ENCODE measurements at regions not wholly inside any gene's neighbourhood (a gene's known extent, or its start where the extent isn't known, plus 50 kb on each side); places are given as distances from the start of the nearest gene placed in this dataset.
"Not testable (repeated sequence)": the region's sequence is repeated elsewhere in the genome, so short reads cannot be mapped to it uniquely, and the experiment has no call there.

GRCh38 chr12:31162896-31163560, 89.4 kb downstream of the DDX11 start:
- not testable (repeated sequence) for H3K36me3 Mint-ChIP-seq (ENCODE audit: insufficient read depth in 2 of 2); H3K9me3 Mint-ChIP-seq; H3K4me3 Mint-ChIP-seq; H3K4me1 Mint-ChIP-seq (ENCODE audit: low read depth); H3K27ac Mint-ChIP-seq; DNase-seq; ATAC-seq (replicated peaks in 1 of 2)
- peaks cover 13% of the 10 kb centered on the region for H3K27me3 Mint-ChIP-seq (ENCODE audit: low read depth)

GRCh38 chr12:31174293-31174692, 100.6 kb downstream of the DDX11 start:
- not testable (repeated sequence) for ATAC-seq (replicated peaks in 1 of 2); H3K4me3 Mint-ChIP-seq; DNase-seq; H3K36me3 Mint-ChIP-seq (ENCODE audit: insufficient read depth in 2 of 2); H3K9me3 Mint-ChIP-seq; H3K4me1 Mint-ChIP-seq (ENCODE audit: low read depth); H3K27ac Mint-ChIP-seq; H3K27me3 Mint-ChIP-seq (ENCODE audit: low read depth)

GRCh38 chr12:31177514-31177913, 103.9 kb downstream of the DDX11 start:
- not testable (repeated sequence) for H3K4me3 Mint-ChIP-seq; H3K27me3 Mint-ChIP-seq (ENCODE audit: low read depth); H3K9me3 Mint-ChIP-seq; H3K36me3 Mint-ChIP-seq (ENCODE audit: insufficient read depth in 2 of 2); DNase-seq; ATAC-seq (replicated peaks in 1 of 2); H3K4me1 Mint-ChIP-seq (ENCODE audit: low read depth); H3K27ac Mint-ChIP-seq

GRCh38 chr12:31178875-31179274, 105.2 kb downstream of the DDX11 start:
- H3K9me3 Mint-ChIP-seq; H3K4me3 Mint-ChIP-seq; H3K4me1 Mint-ChIP-seq (ENCODE audit: low read depth); H3K27me3 Mint-ChIP-seq (ENCODE audit: low read depth); H3K36me3 Mint-ChIP-seq (ENCODE audit: insufficient read depth in 2 of 2); H3K27ac Mint-ChIP-seq; ATAC-seq (replicated peaks in 1 of 2); DNase-seq: not testable (repeated sequence)

GRCh38 chr12:31179627-31180237, 106.1 kb downstream of the DDX11 start:
- DNase-seq; H3K27ac Mint-ChIP-seq; H3K36me3 Mint-ChIP-seq (ENCODE audit: insufficient read depth in 2 of 2); ATAC-seq (replicated peaks in 1 of 2); H3K4me3 Mint-ChIP-seq; H3K9me3 Mint-ChIP-seq; H3K4me1 Mint-ChIP-seq (ENCODE audit: low read depth); H3K27me3 Mint-ChIP-seq (ENCODE audit: low read depth): not testable (repeated sequence)

- H3K4me3 Mint-ChIP-seq; ATAC-seq (replicated peaks in 1 of 2); H3K27ac Mint-ChIP-seq; H3K36me3 Mint-ChIP-seq (ENCODE audit: insufficient read depth in 2 of 2); H3K9me3 Mint-ChIP-seq; H3K4me1 Mint-ChIP-seq (ENCODE audit: low read depth); H3K27me3 Mint-ChIP-seq (ENCODE audit: low read depth); DNase-seq: not testable (repeated sequence)
Measured at GRCh38 chr12:31182571-31182970, 108.9 kb downstream of the DDX11 start.

- H3K27me3 Mint-ChIP-seq (ENCODE audit: low read depth); H3K36me3 Mint-ChIP-seq (ENCODE audit: insufficient read depth in 2 of 2); DNase-seq; ATAC-seq (replicated peaks in 1 of 2); H3K9me3 Mint-ChIP-seq; H3K4me3 Mint-ChIP-seq; H3K4me1 Mint-ChIP-seq (ENCODE audit: low read depth); H3K27ac Mint-ChIP-seq: not testable (repeated sequence)
Measured at GRCh38 chr12:31183107-31183506, 109.4 kb downstream of the DDX11 start.

GRCh38 chr12:31183899-31184298, 110.2 kb downstream of the DDX11 start:
- not testable (repeated sequence) for H3K4me3 Mint-ChIP-seq; H3K27ac Mint-ChIP-seq; ATAC-seq (replicated peaks in 1 of 2); H3K4me1 Mint-ChIP-seq (ENCODE audit: low read depth); H3K36me3 Mint-ChIP-seq (ENCODE audit: insufficient read depth in 2 of 2); H3K27me3 Mint-ChIP-seq (ENCODE audit: low read depth); H3K9me3 Mint-ChIP-seq; DNase-seq

- not testable (repeated sequence) for H3K4me3 Mint-ChIP-seq; H3K27me3 Mint-ChIP-seq (ENCODE audit: low read depth); DNase-seq; H3K4me1 Mint-ChIP-seq (ENCODE audit: low read depth); H3K27ac Mint-ChIP-seq; ATAC-seq (replicated peaks in 1 of 2); H3K36me3 Mint-ChIP-seq (ENCODE audit: insufficient read depth in 2 of 2); H3K9me3 Mint-ChIP-seq
Measured at GRCh38 chr12:31184667-31185066, 111.0 kb downstream of the DDX11 start.

- H3K36me3 Mint-ChIP-seq (ENCODE audit: insufficient read depth in 2 of 2); H3K27me3 Mint-ChIP-seq (ENCODE audit: low read depth); ATAC-seq (replicated peaks in 1 of 2); H3K27ac Mint-ChIP-seq; DNase-seq; H3K4me1 Mint-ChIP-seq (ENCODE audit: low read depth); H3K9me3 Mint-ChIP-seq; H3K4me3 Mint-ChIP-seq: not testable (repeated sequence)
Measured at GRCh38 chr12:31192689-31193088, 119.0 kb downstream of the DDX11 start.

GRCh38 chr12:31195620-31196019, 122.0 kb downstream of the DDX11 start:
- H3K27me3 Mint-ChIP-seq (ENCODE audit: low read depth); ATAC-seq (replicated peaks in 1 of 2); H3K9me3 Mint-ChIP-seq: not testable (repeated sequence)

GRCh38 chr12:31199476-31199875, 125.8 kb downstream of the DDX11 start:
- not testable (repeated sequence) for H3K27ac Mint-ChIP-seq; H3K36me3 Mint-ChIP-seq (ENCODE audit: insufficient read depth in 2 of 2); DNase-seq; H3K4me1 Mint-ChIP-seq (ENCODE audit: low read depth); ATAC-seq (replicated peaks in 1 of 2); H3K9me3 Mint-ChIP-seq; H3K4me3 Mint-ChIP-seq; H3K27me3 Mint-ChIP-seq (ENCODE audit: low read depth)

More at GRCh38 chr12:31195620-31196019, 122.0 kb downstream of the DDX11 start:
- H3K27ac Mint-ChIP-seq; H3K4me1 Mint-ChIP-seq (ENCODE audit: low read depth); H3K36me3 Mint-ChIP-seq (ENCODE audit: insufficient read depth in 2 of 2); H3K4me3 Mint-ChIP-seq; DNase-seq: not testable (repeated sequence)

- ATAC-seq (replicated peaks in 1 of 2) (no peak), DNase-seq (no peak)
- no peak overlapping the region for H3K27ac Mint-ChIP-seq
- H3K4me3 Mint-ChIP-seq, result no peak overlapping the region
- H3K4me1 Mint-ChIP-seq (ENCODE audit: low read depth), result peaks cover 8% of the 10 kb centered on the region
- H3K27me3 Mint-ChIP-seq (ENCODE audit: low read depth), result peaks cover 6% of the 10 kb centered on the region
- no peaks in the 10 kb centered on the region for H3K36me3 Mint-ChIP-seq (ENCODE audit: insufficient read depth in 2 of 2)
- H3K9me3 Mint-ChIP-seq, result peaks cover 0 to 3% of the 10 kb centered on the region in 2 donors
Measured at GRCh38 chr12:31201382-31201781, 124.6 kb downstream of the SINHCAF start.

- H3K4me3 Mint-ChIP-seq, result no peak overlapping the region
- H3K36me3 Mint-ChIP-seq (ENCODE audit: insufficient read depth in 2 of 2), result no peaks in the 10 kb centered on the region
- ATAC-seq (replicated peaks in 1 of 2), result no peak
- no peak for DNase-seq
- peaks cover 6% of the 10 kb centered on the region for H3K27me3 Mint-ChIP-seq (ENCODE audit: low read depth)
- H3K27ac Mint-ChIP-seq, result no peak overlapping the region
- peaks cover 0 to 3% of the 10 kb centered on the region in 2 donors for H3K9me3 Mint-ChIP-seq
- H3K4me1 Mint-ChIP-seq (ENCODE audit: low read depth), result peaks cover 8% of the 10 kb centered on the region
Measured at GRCh38 chr12:31203261-31203660, 122.7 kb downstream of the SINHCAF start.
